ENCODE measurements at regions not wholly inside any gene's neighbourhood (a gene's known extent, or its start where the extent isn't known, plus 50 kb on each side); places are given as distances from the start of the nearest gene placed in this dataset.

GRCh38 chr10:123536176-123536845 is 129.8 kb upstream of the GPR26 start:
- DNase-seq: no peak

- no peak for DNase-seq
Observed at GRCh38 chr10:123537188-123537961, 128.8 kb upstream of the GPR26 start.

GRCh38 chr10:123538401-123539320 is 127.5 kb upstream of the GPR26 start:
- no peak for DNase-seq

GRCh38 chr10:123544986-123545385 is 121.2 kb upstream of the GPR26 start:
- no peak for DNase-seq

- no peak for DNase-seq
Observed at GRCh38 chr10:123548770-123549169, 117.4 kb upstream of the GPR26 start.

GRCh38 chr10:123549761-123550454 is 116.2 kb upstream of the GPR26 start:
- no peak for DNase-seq

- DNase-seq: no peak
Observed at GRCh38 chr10:123550675-123551096, 115.5 kb upstream of the GPR26 start.

GRCh38 chr10:123551259-123551658 is 114.9 kb upstream of the GPR26 start:
- no peak for DNase-seq

GRCh38 chr10:123552760-123553554 is 113.2 kb upstream of the GPR26 start:
- no peak for DNase-seq

- no peak for DNase-seq
Observed at GRCh38 chr10:123553810-123554430, 112.2 kb upstream of the GPR26 start.

GRCh38 chr10:123554656-123555055 is 111.5 kb upstream of the GPR26 start:
- DNase-seq: no peak

GRCh38 chr10:123555616-123556015 is 110.5 kb upstream of the GPR26 start:
- no peak for DNase-seq

GRCh38 chr10:123556049-123556448 is 110.1 kb upstream of the GPR26 start:
- no peak for DNase-seq

GRCh38 chr10:123556736-123557135 is 109.4 kb upstream of the GPR26 start:
- no peak for DNase-seq

GRCh38 chr10:123557366-123558108 is 108.6 kb upstream of the GPR26 start:
- no peak for DNase-seq

GRCh38 chr10:123558651-123559050 is 107.5 kb upstream of the GPR26 start:
- DNase-seq: no peak

- no peak for DNase-seq
Observed at GRCh38 chr10:123559066-123559822, 106.9 kb upstream of the GPR26 start.

- no peak for DNase-seq
Observed at GRCh38 chr10:123559823-123560092, 106.4 kb upstream of the GPR26 start.

GRCh38 chr10:123560301-123561140 is 105.6 kb upstream of the GPR26 start:
- no peak for DNase-seq
